ENCODE measurements at regions not wholly inside any gene's neighbourhood (a gene's known extent, or its start where the extent isn't known, plus 50 kb on each side); places are given as distances from the start of the nearest gene placed in this dataset.

GRCh38 chr5:171599957-171600612 lies 180.6 kb downstream of the FGF18 start:
- Histone ChIP-seq H3K9me2 (ENCODE audit: insufficient read depth, low read length) (no peaks in the 10 kb centered on the region), H3K27ac (ENCODE audit: low read depth, low read length, poor library complexity, severe bottlenecking) (no peak overlapping the region), H3K4me2 (ENCODE audit: low read length) (no peak overlapping the region), H3K36me3 (ENCODE audit: insufficient read depth, low read length) (no peaks in the 10 kb centered on the region), H3K4me3 (ENCODE audit: low read depth, low read length, poor library complexity, severe bottlenecking) (no peak overlapping the region), H2AFZ (ENCODE audit: low read length) (no peak overlapping the region), H3K4me1 (ENCODE audit: insufficient read depth, low read length, poor library complexity, severe bottlenecking) (no peaks in the 10 kb centered on the region), H3K79me2 (ENCODE audit: insufficient read depth, low read depth, low read length) (no peaks in the 10 kb centered on the region), H3K9me3 (ENCODE audit: low read length) (no peaks in the 10 kb centered on the region), H4K20me1 (ENCODE audit: insufficient read depth, low read length) (no peaks in the 10 kb centered on the region)
- BruUV-seq (replicated peaks), result no TSS peak
- no peak for DNase-seq (ENCODE audit: low spot score)
- CTCF ChIA-PET (ENCODE audit: unreplicated experiment), result no interaction called here
- TF ChIP-seq EZH2phosphoT487 (IDR thresholded peaks at IDR 0.05; ENCODE audit: borderline replicate concordance, low read depth, low read length) (no peak), CTCF (conservative IDR thresholded peaks at IDR 0.05; ENCODE audit: low read length) (no peak)
- intact Hi-C loops (cut with micrococcal nuclease; ENCODE audit: unreplicated experiment), result no loop called here
- POLR2A ChIA-PET, result no interaction called here

GRCh38 chr5:171600741-171601265 lies 181.4 kb downstream of the FGF18 start:
- Histone ChIP-seq H3K4me2 (ENCODE audit: low read length) (no peak overlapping the region), H3K9me3 (ENCODE audit: low read length) (no peaks in the 10 kb centered on the region), H3K79me2 (ENCODE audit: insufficient read depth, low read depth, low read length) (no peaks in the 10 kb centered on the region), H4K20me1 (ENCODE audit: insufficient read depth, low read length) (no peaks in the 10 kb centered on the region), H3K4me3 (ENCODE audit: low read depth, low read length, poor library complexity, severe bottlenecking) (no peak overlapping the region), H3K4me1 (ENCODE audit: insufficient read depth, low read length, poor library complexity, severe bottlenecking) (no peaks in the 10 kb centered on the region), H3K27ac (ENCODE audit: low read depth, low read length, poor library complexity, severe bottlenecking) (no peak overlapping the region), H2AFZ (ENCODE audit: low read length) (no peak overlapping the region), H3K36me3 (ENCODE audit: insufficient read depth, low read length) (no peaks in the 10 kb centered on the region), H3K9me2 (ENCODE audit: insufficient read depth, low read length) (no peaks in the 10 kb centered on the region)
- intact Hi-C loops (cut with micrococcal nuclease; ENCODE audit: unreplicated experiment), result no loop called here
- ChIA-PET POLR2A (no interaction called here), CTCF (ENCODE audit: unreplicated experiment) (no interaction called here)
- TF ChIP-seq EZH2phosphoT487 (IDR thresholded peaks at IDR 0.05; ENCODE audit: borderline replicate concordance, low read depth, low read length) (no peak), CTCF (conservative IDR thresholded peaks at IDR 0.05; ENCODE audit: low read length) (no peak)
- BruUV-seq (replicated peaks), result no TSS peak
- no peak for DNase-seq (ENCODE audit: low spot score)

DNA sequence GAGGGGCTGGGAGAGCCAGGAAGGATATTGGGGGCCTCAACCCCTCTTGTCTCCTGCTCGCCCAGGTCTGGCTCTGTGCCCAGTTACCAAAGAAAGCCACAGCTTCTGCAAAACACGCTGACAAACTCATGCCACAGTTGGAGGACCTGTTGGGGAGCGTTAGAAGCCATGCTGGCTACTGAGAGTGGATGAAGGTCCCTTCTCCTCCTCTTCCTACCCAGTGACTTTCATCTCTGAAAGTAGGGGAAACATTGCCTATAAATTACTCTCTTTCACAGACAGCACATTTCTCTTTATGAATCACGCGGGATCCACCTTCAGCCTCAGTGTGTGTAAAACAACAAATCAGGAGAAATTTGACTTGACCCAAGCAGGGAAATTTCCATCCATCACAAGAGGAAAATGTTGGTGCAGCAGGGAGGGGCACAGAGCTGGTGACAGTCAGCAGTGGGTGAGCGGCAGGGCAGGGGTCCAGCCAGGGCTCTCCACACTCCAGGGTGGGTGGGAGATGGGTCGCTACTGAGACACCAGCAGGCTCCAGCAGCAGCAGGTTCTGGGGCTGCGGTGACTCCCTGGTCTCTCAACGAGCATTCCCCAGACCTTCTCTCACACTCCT lies 181.9 kb downstream of the FGF18 start:
- no peak for DNase-seq (ENCODE audit: low spot score)
- H3K4me2 ChIP-seq (ENCODE audit: low read length), result no peak overlapping the region
- ChIA-PET POLR2A (no interaction called here), CTCF (ENCODE audit: unreplicated experiment) (no interaction called here)
- peaks cover 5% of the 10 kb centered on the region for H3K9me3 ChIP-seq (ENCODE audit: low read length)
- H3K4me1 ChIP-seq (ENCODE audit: insufficient read depth, low read length, poor library complexity, severe bottlenecking), result no peaks in the 10 kb centered on the region
- H2AFZ ChIP-seq (ENCODE audit: low read length), result no peak overlapping the region
- no peaks in the 10 kb centered on the region for H3K36me3 ChIP-seq (ENCODE audit: insufficient read depth, low read length)
- H4K20me1 ChIP-seq (ENCODE audit: insufficient read depth, low read length), result no peaks in the 10 kb centered on the region
- no peaks in the 10 kb centered on the region for H3K79me2 ChIP-seq (ENCODE audit: insufficient read depth, low read depth, low read length)
- BruUV-seq (replicated peaks), result no TSS peak
- TF ChIP-seq CTCF (conservative IDR thresholded peaks at IDR 0.05; ENCODE audit: low read length) (no peak), EZH2phosphoT487 (IDR thresholded peaks at IDR 0.05; ENCODE audit: borderline replicate concordance, low read depth, low read length) (no peak)
- no peaks in the 10 kb centered on the region for H3K9me2 ChIP-seq (ENCODE audit: insufficient read depth, low read length)
- intact Hi-C loops (cut with micrococcal nuclease; ENCODE audit: unreplicated experiment), result no loop called here
- H3K27ac ChIP-seq (ENCODE audit: low read depth, low read length, poor library complexity, severe bottlenecking), result no peak overlapping the region
- no peak overlapping the region for H3K4me3 ChIP-seq (ENCODE audit: low read depth, low read length, poor library complexity, severe bottlenecking)

Measured in OCI-LY7 (cell line).